Kidney (tissue), 13 donors: ENCODE measurements at regions not wholly inside any gene's neighbourhood (a gene's known extent, or its start where the extent isn't known, plus 50 kb on each side); places are given as distances from the start of the nearest gene placed in this dataset.

ENCODE experiments used
- DNase-seq, 5 donors: peaks; one replicate each; pipeline ENCODE4 v3.0.0-alpha.2; 2013 to 2020
- FAIRE-seq: peaks from 2 replicates; lab custom pipeline; 2012; peaks lifted over from hg19 to GRCh38; lab: Jason Lieb, UNC
- H3K27ac ChIP-seq, 2 donors: one replicate each; pipeline ENCODE4 v1.7.0; 2013; ENCODE audit warnings: low read depth in 2 of 2, low read length in 2 of 2, inconsistent platforms in 1 of 2
- H3K27me3 ChIP-seq: one replicate; pipeline ENCODE4 v1.7.1; 2013; ENCODE audit warnings: low read length, inconsistent platforms; ENCODE audit not compliant: control insufficient read depth, insufficient read depth
- H3K36me3 ChIP-seq, 3 donors: one replicate each; pipeline versions ENCODE4 v1.7.0 to v1.7.1; 2013; ENCODE audit warnings: low read length in 3 of 3, control low read depth in 1 of 3, inconsistent platforms in 1 of 3; ENCODE audit not compliant: insufficient read depth in 3 of 3, control insufficient read depth in 2 of 3
- H3K4me1 ChIP-seq, 3 donors: one replicate each; pipeline versions ENCODE4 v1.7.0 to v1.7.1; 2013; ENCODE audit warnings: low read length in 3 of 3, inconsistent platforms in 1 of 3, low read depth in 1 of 3; ENCODE audit not compliant: control insufficient read depth in 2 of 3, insufficient read depth in 2 of 3
- H3K4me3 ChIP-seq, 3 donors: one replicate each; pipeline versions ENCODE4 v1.7.0 to v1.8.1; 2013; ENCODE audit warnings: low read length in 3 of 3, control low read depth in 1 of 3, inconsistent platforms in 1 of 3
- H3K9ac ChIP-seq, 3 donors: one replicate each; pipeline versions ENCODE4 v1.7.0 to v1.7.1; 2013; ENCODE audit warnings: low read length in 3 of 3, control low read depth in 1 of 3, inconsistent platforms in 1 of 3
- H3K9me3 ChIP-seq, 3 donors: one replicate each; pipeline versions ENCODE4 v1.7.0 to v1.7.1; 2013; ENCODE audit warnings: low read length in 3 of 3, control low read depth in 1 of 3, inconsistent platforms in 1 of 3; ENCODE audit not compliant: control insufficient read depth in 2 of 3, insufficient read depth in 1 of 3
- intact Hi-C: fragments of 100-400 bp; cut with DNase I; formaldehyde crosslinking; loops from one replicate; pipeline ENCODE4 v1.11.1; 2022
- TF ChIP-seq, protein P1 (sequence below): IDR thresholded peaks from 3 replicates; pipeline ENCODE4 v1.5.1; 2012; ENCODE audit warnings: mild to moderate bottlenecking, moderate library complexity, borderline replicate concordance; ENCODE audit not compliant: insufficient read depth; ENCODE audit errors: extremely low read depth
- donor health status: control.
- donor health status: control.
- donor health status: control.
- donor health status: control.
- donor health status: control.
- donor health status: DM: yes; HTN: yes; CAD: no.
- donor health status: Normal renal cell carcinoma (clear cell type).

DNA sequence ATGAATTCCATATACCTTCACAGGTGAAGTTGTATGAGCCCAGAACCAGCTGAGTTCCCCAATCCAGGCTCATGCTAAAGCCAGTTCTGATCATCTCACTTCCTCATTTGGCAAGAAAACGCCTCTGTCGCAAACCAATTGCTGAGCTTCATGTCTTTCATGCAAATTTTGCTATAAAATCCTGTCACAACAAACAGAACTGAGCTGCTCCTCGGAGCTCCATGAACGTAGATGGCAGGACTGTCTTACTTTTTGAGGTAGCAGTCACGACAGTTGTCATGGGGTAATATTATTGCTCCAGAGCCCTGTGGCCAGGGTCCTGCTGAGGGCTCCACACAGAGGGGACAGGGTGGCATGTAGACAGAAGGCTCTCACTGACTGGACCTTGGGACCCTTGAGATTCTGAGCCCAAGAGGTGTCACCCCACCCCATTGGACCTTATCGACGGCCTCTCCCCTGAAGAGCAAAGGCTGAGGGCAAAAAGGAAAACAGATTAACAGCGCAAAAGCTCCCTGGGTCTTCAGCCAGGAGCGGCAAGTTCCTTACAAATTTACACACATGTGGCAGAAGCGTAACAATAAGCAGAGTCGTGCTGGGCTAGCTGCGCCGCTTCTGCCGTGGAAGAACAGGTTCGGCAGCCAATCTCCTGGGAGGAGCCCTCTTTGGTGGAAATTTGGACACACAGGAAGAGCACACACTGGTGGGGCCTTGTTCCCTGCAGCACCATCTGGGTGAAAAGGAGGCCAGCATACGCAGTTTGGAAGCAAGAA lies 249.2 kb downstream of the OPA1 start:
- H3K4me1 ChIP-seq = peaks cover 0 to 31% (median 26%) of the 10 kb centered on the region in 3 donors
- no peaks in the 10 kb centered on the region for H3K36me3 ChIP-seq
- H3K9ac ChIP-seq = no peak overlapping the region
- TF ChIP-seq, protein P1, sequence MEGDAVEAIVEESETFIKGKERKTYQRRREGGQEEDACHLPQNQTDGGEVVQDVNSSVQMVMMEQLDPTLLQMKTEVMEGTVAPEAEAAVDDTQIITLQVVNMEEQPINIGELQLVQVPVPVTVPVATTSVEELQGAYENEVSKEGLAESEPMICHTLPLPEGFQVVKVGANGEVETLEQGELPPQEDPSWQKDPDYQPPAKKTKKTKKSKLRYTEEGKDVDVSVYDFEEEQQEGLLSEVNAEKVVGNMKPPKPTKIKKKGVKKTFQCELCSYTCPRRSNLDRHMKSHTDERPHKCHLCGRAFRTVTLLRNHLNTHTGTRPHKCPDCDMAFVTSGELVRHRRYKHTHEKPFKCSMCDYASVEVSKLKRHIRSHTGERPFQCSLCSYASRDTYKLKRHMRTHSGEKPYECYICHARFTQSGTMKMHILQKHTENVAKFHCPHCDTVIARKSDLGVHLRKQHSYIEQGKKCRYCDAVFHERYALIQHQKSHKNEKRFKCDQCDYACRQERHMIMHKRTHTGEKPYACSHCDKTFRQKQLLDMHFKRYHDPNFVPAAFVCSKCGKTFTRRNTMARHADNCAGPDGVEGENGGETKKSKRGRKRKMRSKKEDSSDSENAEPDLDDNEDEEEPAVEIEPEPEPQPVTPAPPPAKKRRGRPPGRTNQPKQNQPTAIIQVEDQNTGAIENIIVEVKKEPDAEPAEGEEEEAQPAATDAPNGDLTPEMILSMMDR = no peak
- no peaks in the 10 kb centered on the region for H3K27me3 ChIP-seq
- no peak for DNase-seq
- peak overlapping the region in 1 of 3 donors; percentile 6 for H3K4me3 ChIP-seq
- peak overlapping the region; percentile 75 to 87 for H3K27ac ChIP-seq
- intact Hi-C loops = no loop called here
- no peaks in the 10 kb centered on the region for H3K9me3 ChIP-seq
- FAIRE-seq = no peak

DNA sequence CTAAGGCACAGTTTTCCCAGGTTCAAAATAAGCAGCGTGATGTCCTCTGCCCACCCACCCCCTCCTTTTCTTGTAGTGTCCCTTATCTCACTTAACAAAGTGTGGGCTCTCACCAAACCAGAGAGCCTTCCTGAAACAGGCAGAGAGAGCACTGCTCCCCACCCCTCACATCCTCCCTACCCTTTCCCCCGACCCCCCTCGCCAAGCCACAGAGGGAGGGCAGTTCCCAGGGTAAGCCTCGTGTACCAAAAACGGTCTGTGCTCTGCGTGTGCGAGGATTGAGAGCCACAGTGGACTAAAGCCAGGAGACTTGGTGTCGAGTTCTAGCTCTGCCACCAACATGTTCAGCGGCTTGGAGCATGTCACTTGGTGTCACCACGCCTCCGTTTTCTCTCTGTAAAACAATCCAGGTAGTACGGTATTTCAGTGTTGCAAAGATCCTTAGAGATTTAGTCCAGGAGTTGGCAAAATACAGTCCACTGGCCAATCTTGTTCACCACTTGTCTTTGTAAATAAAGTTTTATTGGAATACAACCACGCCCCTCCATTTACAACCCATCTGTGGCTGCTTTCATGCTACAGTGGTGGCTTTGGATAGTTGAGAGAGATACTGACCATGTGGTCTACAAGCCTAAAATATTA lies 249.9 kb downstream of the OPA1 start:
- H3K9ac ChIP-seq = no peak overlapping the region

DNA sequence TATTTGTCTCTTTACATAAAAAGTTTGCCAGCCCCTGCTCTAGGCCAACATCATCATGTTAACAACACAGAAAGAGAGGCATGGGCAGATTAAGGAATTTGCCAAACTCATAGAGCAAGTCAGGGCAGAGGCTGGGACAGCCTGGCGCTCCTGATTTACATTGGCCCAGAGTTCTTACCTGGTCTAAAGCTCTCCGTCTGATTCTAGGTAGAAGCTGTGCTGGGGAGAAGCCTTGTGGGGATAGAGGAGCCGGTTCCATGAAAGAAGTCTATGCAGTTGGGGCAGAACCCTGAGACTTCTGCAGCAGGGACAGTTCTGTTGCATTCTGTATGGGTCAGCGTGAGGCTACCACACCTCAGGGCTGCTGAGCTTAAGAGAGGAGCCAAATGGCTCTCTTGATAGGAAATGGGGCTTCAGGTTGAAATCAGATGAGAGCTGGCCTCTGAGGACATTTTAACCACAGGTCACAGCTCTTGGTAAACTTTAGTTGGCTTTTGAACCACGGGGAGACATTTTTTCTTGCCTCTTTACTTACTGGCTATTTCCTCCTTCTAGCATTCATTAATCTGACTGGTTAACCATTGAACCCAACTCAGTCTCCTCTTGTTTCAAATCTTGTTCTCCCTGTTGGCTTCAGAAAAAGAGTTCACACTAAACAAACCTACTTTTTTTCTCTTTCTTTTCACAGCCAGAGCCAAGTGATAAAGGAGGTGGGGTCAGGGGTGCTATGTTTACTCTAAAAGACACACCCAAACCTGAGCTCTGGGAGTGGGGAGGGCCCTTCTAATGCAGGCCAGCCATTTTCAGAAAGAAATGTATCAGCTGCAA lies 250.7 kb downstream of the OPA1 start:
- peaks cover 0 to 31% (median 26%) of the 10 kb centered on the region in 3 donors for H3K4me1 ChIP-seq
- peak overlapping the region in 1 of 3 donors; percentile 9 for H3K4me3 ChIP-seq
- peak overlapping the region; percentile 75 to 87 for H3K27ac ChIP-seq
- FAIRE-seq (peak; percentile 29), DNase-seq (peak in 3 of 5 donors; percentile 50 to 89 (median 89))
- H3K27me3 ChIP-seq = no peaks in the 10 kb centered on the region
- no peaks in the 10 kb centered on the region for H3K36me3 ChIP-seq
- intact Hi-C loops = no loop called here
- TF ChIP-seq, protein P1 = no peak
- peak overlapping the region in 1 of 3 donors; percentile 8 for H3K9ac ChIP-seq
- H3K9me3 ChIP-seq = no peaks in the 10 kb centered on the region

More for the DNA sequence above, 249.9 kb downstream of the OPA1 start:
- peaks cover 0 to 31% (median 26%) of the 10 kb centered on the region in 3 donors for H3K4me1 ChIP-seq
- no peak overlapping the region for H3K4me3 ChIP-seq
- H3K27me3 ChIP-seq = no peaks in the 10 kb centered on the region
- intact Hi-C loops = no loop called here
- peak overlapping the region; percentile 75 to 87 for H3K27ac ChIP-seq
- no peaks in the 10 kb centered on the region for H3K9me3 ChIP-seq
- DNase-seq (no peak), FAIRE-seq (no peak)
- no peaks in the 10 kb centered on the region for H3K36me3 ChIP-seq
- TF ChIP-seq, protein P1 = no peak
